ENCODE measurements at regions not wholly inside any gene's neighbourhood (a gene's known extent, or its start where the extent isn't known, plus 50 kb on each side); places are given as distances from the start of the nearest gene placed in this dataset.

- TF ChIP-seq CTCF (conservative IDR thresholded peaks at IDR 0.05; ENCODE audit: low read length) (no peak), EZH2phosphoT487 (IDR thresholded peaks at IDR 0.05; ENCODE audit: borderline replicate concordance) (no peak)
These were observed 504.0 kb upstream of the CBLB start for GRCh38 chr3:106372806-106373190.
